Lung microvascular endothelial cell (primary cell): ENCODE measurements at regions not wholly inside any gene's neighbourhood (a gene's known extent, or its start where the extent isn't known, plus 50 kb on each side); places are given as distances from the start of the nearest gene placed in this dataset.
"Not testable (repeated sequence)": the region's sequence is repeated elsewhere in the genome, so short reads cannot be mapped to it uniquely, and the experiment has no call there.

ENCODE experiments used
- DNase-seq, 2 donors: peaks; one replicate each; pipeline versions ENCODE4 v3.0.0 to v3.0.0-alpha.2; 2010; ENCODE audit warnings: low read depth in 2 of 2

GRCh38 chr15:36448418-36448817, 131.0 kb upstream of the CDIN1 start:
- no peak for DNase-seq

DNA sequence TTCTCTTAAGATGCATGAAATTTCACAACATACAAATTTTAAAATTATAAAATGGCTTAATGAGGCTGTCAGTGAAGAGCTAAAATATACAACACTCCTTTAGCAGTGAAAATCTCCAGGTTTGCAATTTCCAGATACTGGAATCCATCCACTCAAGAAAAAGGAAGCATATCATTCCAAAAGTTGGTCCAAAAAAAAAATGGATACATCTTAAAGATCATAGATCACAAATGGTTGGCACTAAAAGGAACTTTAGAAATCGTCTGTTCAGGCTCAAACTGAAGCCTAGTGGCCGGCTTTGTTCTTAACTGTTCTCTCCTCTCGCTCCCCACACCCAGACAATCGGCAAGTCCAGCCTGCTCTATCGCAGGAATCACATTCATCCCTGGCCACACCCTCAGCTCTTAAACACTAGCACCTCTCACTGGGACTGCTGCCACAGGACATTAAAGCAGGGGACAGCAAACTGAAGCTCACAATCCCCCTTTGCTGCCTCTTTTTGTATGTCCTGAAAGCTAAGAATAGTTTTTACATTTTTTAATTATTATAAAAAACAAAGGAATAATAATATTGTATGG, 130.3 kb upstream of the CDIN1 start:
- DNase-seq = peak in 1 of 2 donors; percentile 10

GRCh38 chr15:36449662-36450145, 129.7 kb upstream of the CDIN1 start:
- DNase-seq = no peak

GRCh38 chr15:36454244-36454643, 125.2 kb upstream of the CDIN1 start:
- DNase-seq = not testable (repeated sequence)

GRCh38 chr15:36458411-36458810, 121.0 kb upstream of the CDIN1 start:
- DNase-seq = no peak

GRCh38 chr15:36465304-36465703, 114.1 kb upstream of the CDIN1 start:
- DNase-seq = no peak

DNA sequence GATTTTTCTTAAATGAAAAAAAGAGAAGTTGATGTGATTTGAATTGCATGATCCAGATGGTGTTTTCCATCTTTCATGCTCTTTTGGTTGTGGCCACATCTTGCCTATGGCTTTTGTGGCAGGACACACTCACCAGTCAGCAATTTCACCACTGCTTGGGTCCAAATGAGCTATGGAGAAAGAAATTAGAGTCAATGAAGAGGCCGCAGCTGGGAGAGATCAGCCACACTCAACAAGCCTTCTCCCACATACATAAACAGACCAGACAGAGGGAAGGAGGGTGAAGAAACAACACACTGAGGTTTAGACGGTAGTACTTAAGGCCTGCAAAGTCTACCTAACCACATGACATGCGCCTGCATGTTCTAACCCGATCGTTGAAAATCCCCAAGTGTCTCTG, 110.7 kb upstream of the CDIN1 start:
- no peak for DNase-seq

DNA sequence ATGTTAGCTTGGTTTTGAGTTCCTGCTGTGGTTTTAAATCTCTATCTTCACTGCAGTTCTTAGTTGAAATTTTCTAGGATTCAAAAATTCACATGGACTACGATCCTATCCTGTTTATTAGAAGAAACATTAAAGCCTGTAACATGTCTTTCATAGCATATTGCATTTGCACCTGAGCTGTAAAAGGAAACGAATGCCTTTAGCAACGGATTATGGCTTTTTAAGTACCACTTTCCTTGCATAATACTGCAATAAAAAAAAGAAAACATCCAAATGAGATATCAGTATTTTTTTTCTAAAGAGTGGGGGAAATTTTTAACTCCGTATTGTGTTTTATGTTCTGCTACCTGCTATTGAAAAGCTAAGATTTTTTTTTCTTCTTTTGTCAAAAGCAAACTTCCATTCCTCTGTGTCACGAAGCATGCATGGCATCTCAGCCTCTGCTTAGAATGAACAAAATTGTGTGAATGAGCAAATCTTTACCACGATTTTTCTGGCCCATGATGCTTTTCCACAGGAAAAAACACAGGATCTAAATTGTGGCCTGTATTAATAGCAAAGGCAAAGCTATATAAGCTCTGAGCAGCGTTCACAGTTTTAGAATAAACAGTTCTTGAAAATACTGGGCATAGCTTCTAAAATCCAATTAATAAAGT, 110.0 kb upstream of the CDIN1 start:
- no peak for DNase-seq

DNA sequence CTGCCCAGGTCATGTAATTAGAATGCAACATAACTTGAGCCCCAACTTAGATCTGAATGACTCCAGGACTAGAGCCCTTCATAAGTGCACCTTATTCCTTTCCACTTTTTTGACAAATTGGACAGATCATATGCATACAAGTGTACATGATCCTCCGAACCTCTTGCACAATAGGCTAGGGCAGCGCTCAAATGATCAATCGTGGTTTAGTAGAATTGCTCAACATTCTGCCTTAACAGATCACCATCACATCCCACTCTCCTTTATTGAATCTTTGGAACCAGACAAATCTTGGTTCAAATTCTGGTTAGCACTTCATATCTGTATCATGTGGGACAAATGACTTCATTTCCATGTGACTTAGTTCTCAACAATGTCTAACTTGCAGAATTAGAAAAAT, 106.8 kb upstream of the CDIN1 start:
- DNase-seq = no peak

GRCh38 chr15:36478561-36478960, 100.9 kb upstream of the CDIN1 start:
- DNase-seq = no peak

GRCh38 chr15:36479200-36479896, 100.1 kb upstream of the CDIN1 start:
- no peak for DNase-seq

- no peak for DNase-seq
Measured at GRCh38 chr15:36481156-36481555, 98.3 kb upstream of the CDIN1 start.

GRCh38 chr15:36483409-36483808, 96.0 kb upstream of the CDIN1 start:
- no peak for DNase-seq

- DNase-seq = peak in 1 of 2 donors; percentile 39
Measured at GRCh38 chr15:36484038-36484778, 95.2 kb upstream of the CDIN1 start.

GRCh38 chr15:36491912-36492311, 87.5 kb upstream of the CDIN1 start:
- no peak for DNase-seq

DNA sequence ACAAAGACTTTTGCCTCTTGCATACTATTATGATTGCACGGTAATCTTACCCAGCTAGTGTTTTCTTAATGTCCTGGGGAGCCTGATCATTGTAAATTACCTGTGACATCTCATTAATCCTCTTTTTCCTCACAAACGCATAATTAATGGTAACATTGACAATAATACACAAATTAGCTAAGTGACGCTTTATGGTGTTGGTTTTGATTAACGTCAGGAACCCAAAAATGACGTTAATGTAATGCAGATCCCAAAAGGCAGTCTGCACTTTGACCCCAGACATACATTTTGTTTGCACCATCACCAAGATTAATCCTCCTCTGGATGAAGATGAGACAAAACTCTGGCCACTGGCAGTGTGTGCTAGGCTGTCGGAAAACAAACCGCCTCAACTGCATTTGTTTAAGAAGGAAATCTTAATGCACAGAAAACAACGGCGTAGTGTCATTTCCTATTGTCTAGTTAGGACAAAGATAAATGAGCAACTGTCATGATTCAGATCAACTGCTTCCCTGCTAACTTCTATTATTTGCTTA, 83.9 kb upstream of the CDIN1 start:
- peak in 1 of 2 donors; percentile 49 for DNase-seq

DNA sequence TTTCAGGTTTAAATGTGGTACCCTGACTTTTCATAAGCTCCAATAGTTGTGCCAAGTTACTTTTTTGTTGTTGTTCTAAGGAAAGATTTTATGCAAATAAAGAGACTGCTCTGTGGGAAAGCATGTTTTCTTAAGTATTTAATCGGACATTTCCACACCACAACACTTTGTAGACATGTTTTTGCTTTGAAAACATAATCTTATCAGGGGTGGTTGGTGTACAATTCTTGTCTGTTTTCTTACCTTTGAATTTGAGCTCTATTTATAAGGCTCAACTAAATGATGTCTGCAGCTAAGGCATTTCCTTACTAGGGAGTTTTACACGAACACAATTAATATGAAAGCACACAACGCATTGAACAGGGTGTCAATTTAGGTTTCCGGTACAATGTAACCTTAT, 81.5 kb upstream of the CDIN1 start:
- DNase-seq = peak in 1 of 2 donors; percentile 45

- no peak for DNase-seq
Measured at GRCh38 chr15:36498401-36498800, 81.0 kb upstream of the CDIN1 start.

DNA sequence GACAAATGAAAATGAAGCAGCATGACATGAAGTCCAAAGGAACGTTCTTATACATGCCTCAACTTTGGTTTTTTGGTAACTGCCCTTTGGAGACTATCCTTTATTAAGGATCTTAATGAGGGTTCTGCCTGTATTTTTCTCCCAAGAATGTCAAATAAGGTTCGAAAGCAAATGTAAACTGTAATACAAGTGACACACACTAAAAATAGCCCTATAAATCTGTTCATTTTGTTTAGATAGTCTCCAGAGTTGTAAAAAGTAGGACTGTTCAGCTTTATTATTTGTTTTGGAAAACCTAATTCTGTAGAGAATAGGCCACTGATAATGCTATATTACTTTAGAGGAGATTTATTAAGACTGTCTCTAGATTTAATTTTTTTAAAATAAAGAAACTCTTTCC, 80.5 kb upstream of the CDIN1 start:
- no peak for DNase-seq

DNA sequence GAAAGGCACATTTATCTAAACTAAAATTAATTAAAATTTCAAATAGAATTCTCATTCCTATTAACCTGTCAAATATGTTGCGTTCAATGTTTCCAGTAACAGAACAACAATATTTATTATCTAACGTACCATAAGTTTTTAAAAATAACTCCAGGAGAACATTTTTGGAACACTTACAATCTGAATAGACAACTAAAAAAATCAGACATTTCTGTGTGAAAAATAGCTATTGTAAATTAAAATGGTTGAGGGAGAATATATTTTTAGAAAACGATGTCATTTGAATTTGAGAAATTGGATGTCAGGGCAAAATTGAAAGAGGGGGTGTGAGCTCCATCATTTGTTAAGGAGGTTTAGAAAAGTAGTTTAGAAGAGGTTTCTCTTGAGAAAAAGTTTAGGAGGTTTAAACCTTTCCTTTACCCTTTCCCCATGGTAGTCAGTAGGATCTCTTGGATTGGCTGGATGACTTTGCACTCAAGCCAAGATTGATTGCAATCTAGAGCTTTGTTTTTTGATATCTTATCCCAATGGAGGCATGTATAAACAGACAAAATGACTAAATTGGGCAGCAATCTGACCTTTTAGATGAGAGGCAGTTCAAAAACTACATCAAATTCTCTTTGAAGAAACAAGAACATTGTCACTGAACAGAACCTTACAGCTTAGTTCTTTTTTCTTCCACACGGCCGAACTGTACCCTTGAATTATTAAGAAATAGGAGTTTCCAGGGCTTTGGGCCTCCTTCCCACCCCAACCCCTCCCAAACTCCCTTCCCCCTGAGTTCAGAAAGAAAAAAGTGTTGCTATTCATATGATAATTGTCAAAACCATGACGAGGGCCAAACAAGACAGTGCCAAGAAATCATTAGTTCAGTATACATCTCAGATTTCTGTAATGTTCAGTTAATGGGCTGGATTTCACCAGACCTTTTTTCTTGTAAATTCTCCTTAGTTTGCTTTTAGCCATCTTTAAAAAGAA, 79.7 kb upstream of the CDIN1 start:
- peak in 1 of 2 donors; percentile 49 for DNase-seq
